ENCODE measurements at regions not wholly inside any gene's neighbourhood (a gene's known extent, or its start where the extent isn't known, plus 50 kb on each side); places are given as distances from the start of the nearest gene placed in this dataset.
"Not testable (repeated sequence)": the region's sequence is repeated elsewhere in the genome, so short reads cannot be mapped to it uniquely, and the experiment has no call there.

DNA sequence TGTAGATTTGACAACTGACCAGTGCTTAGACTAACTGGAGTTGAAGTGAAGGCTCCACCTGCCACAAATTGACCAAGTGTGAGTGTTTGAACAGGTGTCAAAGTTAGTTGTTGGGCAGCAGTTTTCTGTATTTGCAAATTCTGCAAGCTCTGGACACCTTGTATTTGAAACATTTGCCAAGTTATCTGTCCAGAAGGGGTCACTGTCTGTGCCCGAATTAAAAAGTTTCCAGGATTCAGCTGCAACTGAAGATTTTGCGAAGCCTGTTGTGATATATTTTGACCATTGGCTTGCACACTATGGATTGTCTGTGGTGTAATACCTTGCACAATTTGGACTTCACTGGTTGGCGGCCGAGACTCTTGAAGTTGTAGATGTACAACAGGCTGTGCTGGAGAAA lies 1690.7 kb downstream of the SLITRK5 start:
- Mint-ChIP-seq H3K27ac (no peak overlapping the region), H3K4me3 (no peak overlapping the region), H3K9me3 (peaks cover 6% of the 10 kb centered on the region), H3K4me1 (no peaks in the 10 kb centered on the region), H3K36me3 (no peaks in the 10 kb centered on the region)
- ATAC-seq (no peak), DNase-seq (ENCODE audit: low spot score in 2 of 2) (no peak)

DNA sequence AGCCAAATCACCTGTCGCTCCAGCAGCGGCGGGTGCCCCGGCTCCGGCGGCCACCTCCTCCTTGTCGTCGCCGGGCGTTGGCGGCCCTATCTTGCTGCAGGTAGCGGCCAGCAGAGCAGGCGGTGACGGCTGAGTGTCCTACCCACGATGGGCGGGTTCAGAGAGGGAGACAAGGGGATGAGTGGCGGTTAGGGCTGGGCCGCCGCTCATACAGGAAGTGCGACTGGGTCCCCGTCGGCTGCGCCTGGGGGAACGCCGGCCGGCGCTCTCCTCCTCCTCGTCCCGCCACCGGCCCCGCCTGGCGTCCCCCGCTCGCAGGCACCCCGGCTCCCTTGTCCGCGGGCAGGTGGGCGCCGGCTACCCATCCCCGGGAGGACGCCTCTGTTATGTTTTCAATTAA lies 1692.0 kb downstream of the SLITRK5 start:
- no peak for ATAC-seq

DNA sequence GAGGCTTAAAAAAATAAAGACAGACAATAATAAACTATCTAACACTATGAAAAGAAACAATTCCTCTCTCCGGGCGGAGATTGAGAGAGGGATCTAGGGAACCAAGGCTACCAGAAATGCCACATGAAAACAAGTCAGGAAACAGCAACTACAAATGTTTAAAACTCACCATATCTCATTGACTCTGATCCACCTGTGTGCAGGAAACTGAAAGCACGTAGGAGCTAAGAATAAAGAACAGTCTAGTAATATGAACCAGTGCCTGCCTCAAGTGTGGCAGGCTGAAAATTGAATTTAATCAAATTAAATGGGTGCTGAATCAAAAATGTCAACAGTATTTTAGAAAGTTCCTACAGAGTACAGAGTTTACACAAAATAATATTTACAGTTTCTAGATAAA lies 1701.0 kb downstream of the SLITRK5 start:
- Mint-ChIP-seq H3K4me1 (no peaks in the 10 kb centered on the region), H3K27ac (no peak overlapping the region), H3K4me3 (no peak overlapping the region), H3K36me3 (no peaks in the 10 kb centered on the region), H3K9me3 (peaks cover 13% of the 10 kb centered on the region)
- DNase-seq (ENCODE audit: low spot score in 2 of 2) (no peak), ATAC-seq (no peak)

More for the DNA sequence above, 1692.0 kb downstream of the SLITRK5 start:
- H3K4me1 Mint-ChIP-seq, result no peaks in the 10 kb centered on the region
- H3K36me3 Mint-ChIP-seq, result no peaks in the 10 kb centered on the region
- H3K9me3 Mint-ChIP-seq, result peaks cover 2% of the 10 kb centered on the region
- no peak for DNase-seq (ENCODE audit: low spot score in 2 of 2)
- no peak overlapping the region for H3K27ac Mint-ChIP-seq
- no peak overlapping the region for H3K4me3 Mint-ChIP-seq

DNA sequence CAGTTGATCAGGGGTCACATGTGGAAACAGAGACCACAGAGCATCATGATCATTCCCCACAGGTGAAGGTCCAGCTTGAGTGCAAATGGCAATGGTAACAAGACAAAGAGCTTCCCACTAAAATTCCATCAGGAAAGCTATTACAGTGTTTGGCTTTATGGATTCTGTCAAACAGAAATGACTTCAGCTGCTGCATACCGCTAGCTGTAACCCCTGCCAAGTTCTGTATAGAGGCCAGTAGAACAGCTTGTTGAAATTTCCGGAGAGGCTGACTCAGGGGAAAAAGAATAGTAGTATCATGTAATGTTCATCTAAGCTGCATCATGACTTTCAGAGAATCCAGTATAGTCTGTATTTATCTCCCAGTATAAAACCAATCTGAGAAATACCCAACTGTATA lies 1704.7 kb downstream of the SLITRK5 start:
- no peak overlapping the region for H3K27ac Mint-ChIP-seq
- ATAC-seq, result no peak
- no peaks in the 10 kb centered on the region for H3K4me1 Mint-ChIP-seq
- no peak for DNase-seq (ENCODE audit: low spot score in 2 of 2)
- H3K9me3 Mint-ChIP-seq, result peaks cover 15% of the 10 kb centered on the region
- no peaks in the 10 kb centered on the region for H3K36me3 Mint-ChIP-seq
- H3K4me3 Mint-ChIP-seq, result no peak overlapping the region

DNA sequence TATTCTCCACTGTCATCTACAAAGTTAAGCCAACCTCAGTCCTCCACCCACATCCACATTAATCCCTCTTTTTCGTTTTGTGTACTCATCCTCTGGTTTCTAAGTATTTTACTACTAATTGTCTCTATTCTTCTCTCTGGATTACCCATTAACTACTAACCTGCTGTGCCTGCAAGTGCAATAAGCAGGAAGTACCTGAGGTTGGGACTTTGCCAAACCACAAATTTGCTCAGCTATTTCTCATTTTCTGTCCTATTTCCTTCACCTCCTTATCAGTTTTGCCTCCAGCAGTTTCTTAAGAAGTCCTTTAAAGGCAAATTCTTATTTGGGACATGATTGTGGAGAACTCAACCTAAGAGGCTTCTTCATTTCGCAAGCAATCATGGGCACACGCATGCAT lies 1708.9 kb downstream of the SLITRK5 start:
- DNase-seq (ENCODE audit: low spot score in 2 of 2), result no peak
- Mint-ChIP-seq H3K4me3 (no peak overlapping the region), H3K4me1 (no peaks in the 10 kb centered on the region), H3K9me3 (peaks cover 11% of the 10 kb centered on the region), H3K27ac (no peak overlapping the region), H3K36me3 (no peaks in the 10 kb centered on the region)
- ATAC-seq, result no peak

GRCh38 chr13:89382981-89383380 lies 1711.8 kb downstream of the SLITRK5 start:
- Mint-ChIP-seq H3K36me3 (no peaks in the 10 kb centered on the region), H3K9me3 (peaks cover 12% of the 10 kb centered on the region), H3K4me1 (no peaks in the 10 kb centered on the region), H3K4me3 (no peak overlapping the region), H3K27ac (no peak overlapping the region)
- ATAC-seq, result no peak
- DNase-seq (ENCODE audit: low spot score in 2 of 2), result no peak

GRCh38 chr13:89383891-89384290 lies 1712.7 kb downstream of the SLITRK5 start:
- DNase-seq (ENCODE audit: low spot score in 2 of 2) (no peak), ATAC-seq (no peak)
- Mint-ChIP-seq H3K27ac (no peak overlapping the region), H3K4me3 (no peak overlapping the region), H3K36me3 (no peaks in the 10 kb centered on the region), H3K4me1 (no peaks in the 10 kb centered on the region), H3K9me3 (peaks cover 12% of the 10 kb centered on the region)

GRCh38 chr13:89393758-89394304 lies 1722.7 kb downstream of the SLITRK5 start:
- no peaks in the 10 kb centered on the region for H3K36me3 Mint-ChIP-seq
- DNase-seq (ENCODE audit: low spot score in 2 of 2) (no peak), ATAC-seq (no peak)
- no peak overlapping the region for H3K4me3 Mint-ChIP-seq
- no peaks in the 10 kb centered on the region for H3K4me1 Mint-ChIP-seq
- H3K9me3 Mint-ChIP-seq, result peaks cover 8% of the 10 kb centered on the region
- no peak overlapping the region for H3K27ac Mint-ChIP-seq

DNA sequence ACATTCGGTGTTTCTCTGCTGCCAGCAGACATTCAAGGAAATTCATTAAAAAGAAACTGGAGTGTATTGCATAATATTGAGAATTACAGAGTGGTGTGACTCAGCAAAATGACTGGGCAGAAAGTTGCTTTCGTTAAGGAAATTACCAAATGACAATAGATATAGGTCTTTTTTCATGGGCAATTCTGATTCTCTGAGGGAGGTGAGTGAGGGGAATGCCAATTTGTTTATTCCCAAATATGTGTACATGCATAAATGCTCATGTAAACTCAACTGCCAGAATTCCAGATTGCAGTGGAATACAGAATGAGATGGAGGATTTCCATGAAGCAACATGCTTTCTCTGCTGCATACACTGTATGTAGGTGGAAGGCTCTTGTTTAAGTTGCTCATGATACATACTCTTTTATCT lies 1730.1 kb downstream of the SLITRK5 start:
- peaks cover 12% of the 10 kb centered on the region for H3K9me3 Mint-ChIP-seq
- DNase-seq (ENCODE audit: low spot score in 2 of 2) (no peak), ATAC-seq (no peak)
- H3K4me1 Mint-ChIP-seq, result no peaks in the 10 kb centered on the region
- no peak overlapping the region for H3K4me3 Mint-ChIP-seq
- H3K27ac Mint-ChIP-seq, result no peak overlapping the region
- H3K36me3 Mint-ChIP-seq, result no peaks in the 10 kb centered on the region

- peaks cover 11% of the 10 kb centered on the region for H3K9me3 Mint-ChIP-seq
- ATAC-seq, result no peak
- H3K36me3 Mint-ChIP-seq, result no peaks in the 10 kb centered on the region
- H3K27ac Mint-ChIP-seq, result no peak overlapping the region
- no peaks in the 10 kb centered on the region for H3K4me1 Mint-ChIP-seq
- DNase-seq (ENCODE audit: low spot score in 2 of 2), result no peak
- H3K4me3 Mint-ChIP-seq, result no peak overlapping the region
These were observed 1731.0 kb downstream of the SLITRK5 start for GRCh38 chr13:89402211-89402610.

DNA sequence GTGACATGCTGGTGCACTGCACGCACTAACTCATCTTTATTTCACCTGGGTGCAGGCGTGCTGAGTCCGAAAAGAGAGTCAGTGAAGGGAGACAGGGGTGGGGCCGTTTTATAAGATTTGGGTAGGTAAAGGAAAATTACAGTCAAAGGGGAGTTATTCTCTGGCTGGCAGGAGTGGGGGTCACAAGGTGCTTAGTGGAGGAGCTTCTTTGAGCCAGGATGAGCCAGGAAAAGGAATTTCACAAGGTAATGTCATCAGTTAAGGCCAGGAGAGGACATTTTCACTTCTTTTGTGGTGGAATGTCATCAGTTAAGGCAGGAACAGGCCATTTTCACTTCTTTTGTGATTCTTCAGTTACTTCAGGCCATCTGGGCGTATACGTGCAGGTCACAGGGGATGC lies 1734.9 kb downstream of the SLITRK5 start:
- H3K4me1 Mint-ChIP-seq; H3K27ac Mint-ChIP-seq; H3K4me3 Mint-ChIP-seq; ATAC-seq; DNase-seq (ENCODE audit: low spot score in 2 of 2); H3K36me3 Mint-ChIP-seq; H3K9me3 Mint-ChIP-seq: not testable (repeated sequence)

DNA sequence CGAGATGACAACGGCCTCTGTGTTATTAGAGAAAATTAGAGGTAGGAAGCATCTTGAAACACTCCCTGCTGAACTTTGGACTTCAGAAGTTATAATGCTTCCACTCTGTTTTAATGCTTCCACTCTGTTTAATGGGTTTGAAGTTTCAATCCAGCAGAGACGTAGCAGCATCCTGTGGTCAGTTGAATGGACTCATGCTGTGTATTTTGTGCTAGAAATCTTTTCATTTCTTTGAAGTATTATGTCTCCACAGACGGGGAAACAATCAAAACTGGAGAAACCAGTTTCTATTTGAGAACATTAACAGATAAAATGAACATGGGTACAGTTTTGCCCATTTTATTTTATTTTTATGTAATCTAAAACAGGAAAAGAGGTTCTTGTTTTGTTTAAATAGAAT lies 1736.2 kb downstream of the SLITRK5 start:
- H3K9me3 Mint-ChIP-seq, result peaks cover 4% of the 10 kb centered on the region
- DNase-seq (ENCODE audit: low spot score in 2 of 2) (no peak), ATAC-seq (no peak)
- no peak overlapping the region for H3K27ac Mint-ChIP-seq
- H3K4me1 Mint-ChIP-seq, result no peaks in the 10 kb centered on the region
- no peaks in the 10 kb centered on the region for H3K36me3 Mint-ChIP-seq
- no peak overlapping the region for H3K4me3 Mint-ChIP-seq

DNA sequence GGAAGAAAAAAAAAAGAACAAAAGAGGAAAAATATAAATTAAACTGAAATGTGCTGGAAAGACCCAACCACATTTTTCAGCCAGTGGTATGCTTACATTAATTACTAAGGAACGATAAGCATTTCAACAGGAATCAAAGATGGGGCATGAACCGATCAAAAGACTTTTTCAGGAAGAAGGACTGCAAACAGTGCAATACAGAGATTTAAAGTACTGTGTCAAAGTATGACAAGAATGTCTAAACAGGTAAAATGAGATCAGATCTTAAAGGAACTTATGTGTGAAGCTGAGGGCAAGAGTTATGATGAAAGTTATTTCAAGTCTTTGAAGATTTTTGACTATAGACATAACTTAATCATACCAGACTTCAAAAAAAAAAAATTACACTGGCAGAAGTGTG lies 1761.8 kb downstream of the SLITRK5 start:
- Mint-ChIP-seq H3K4me1 (no peaks in the 10 kb centered on the region), H3K36me3 (no peaks in the 10 kb centered on the region), H3K27ac (no peak overlapping the region), H3K9me3 (peaks cover 21% of the 10 kb centered on the region), H3K4me3 (no peak overlapping the region)
- DNase-seq (ENCODE audit: low spot score in 2 of 2), result no peak
- no peak for ATAC-seq

- ATAC-seq; DNase-seq (ENCODE audit: low spot score in 2 of 2); H3K4me3 Mint-ChIP-seq; H3K36me3 Mint-ChIP-seq; H3K4me1 Mint-ChIP-seq; H3K27ac Mint-ChIP-seq: not testable (repeated sequence)
- H3K9me3 Mint-ChIP-seq, result peaks cover 17% of the 10 kb centered on the region
These were observed 1763.5 kb downstream of the SLITRK5 start for GRCh38 chr13:89434624-89435023.

DNA sequence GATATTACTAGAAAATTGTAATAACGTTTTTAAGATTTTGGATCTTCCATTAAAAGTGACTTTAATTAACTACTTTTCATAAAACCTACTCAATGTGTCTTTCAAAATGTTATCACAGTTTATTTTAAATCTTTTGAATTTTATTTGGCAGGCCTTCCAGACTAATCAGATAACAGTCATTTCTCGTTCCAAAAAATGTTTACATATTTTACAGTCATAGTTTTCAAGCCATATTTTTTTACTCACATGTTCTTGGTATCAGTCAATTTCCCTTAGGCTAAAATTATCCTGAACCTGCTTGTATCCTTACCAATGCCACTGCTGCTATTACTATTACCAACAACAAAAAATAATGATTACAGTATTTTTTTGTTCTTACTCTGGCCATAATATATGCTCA lies 1783.5 kb downstream of the SLITRK5 start:
- ATAC-seq, result no peak
- Mint-ChIP-seq H3K4me1 (no peaks in the 10 kb centered on the region), H3K27ac (no peak overlapping the region), H3K36me3 (no peaks in the 10 kb centered on the region), H3K4me3 (no peak overlapping the region), H3K9me3 (peaks cover 8% of the 10 kb centered on the region)
- no peak for DNase-seq (ENCODE audit: low spot score in 2 of 2)

- Mint-ChIP-seq H3K4me1 (no peaks in the 10 kb centered on the region), H3K4me3 (no peak overlapping the region), H3K27ac (no peak overlapping the region), H3K9me3 (peaks cover 8% of the 10 kb centered on the region), H3K36me3 (no peaks in the 10 kb centered on the region)
- ATAC-seq (no peak), DNase-seq (ENCODE audit: low spot score in 2 of 2) (no peak)
These were observed 1784.1 kb downstream of the SLITRK5 start for GRCh38 chr13:89455225-89455624.

DNA sequence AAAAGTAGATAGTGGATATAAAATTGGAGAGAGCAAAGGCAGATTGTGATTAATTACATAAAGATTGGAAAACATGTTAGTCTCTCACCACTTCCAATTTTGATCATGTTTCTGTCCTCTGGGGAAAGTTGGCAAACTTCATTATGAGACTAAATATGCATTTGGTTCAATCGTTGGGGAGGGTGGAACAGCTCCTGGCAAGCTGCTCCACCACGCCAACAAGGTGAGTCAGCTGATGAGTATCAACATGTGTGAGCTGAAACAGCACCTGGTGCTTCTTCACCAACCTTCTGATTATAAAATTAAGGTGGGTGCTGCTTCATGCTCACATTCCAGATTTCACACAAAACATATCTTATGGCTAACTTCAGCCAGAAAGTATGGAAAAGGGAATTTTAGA lies 1784.6 kb downstream of the SLITRK5 start:
- DNase-seq (ENCODE audit: low spot score in 2 of 2) (no peak), ATAC-seq (no peak)
- Mint-ChIP-seq H3K4me3 (no peak overlapping the region), H3K36me3 (no peaks in the 10 kb centered on the region), H3K4me1 (no peaks in the 10 kb centered on the region), H3K27ac (no peak overlapping the region), H3K9me3 (peaks cover 8% of the 10 kb centered on the region)
